HG03139 (cell line): ENCODE measurements at regions not wholly inside any gene's neighbourhood (a gene's known extent, or its start where the extent isn't known, plus 50 kb on each side); places are given as distances from the start of the nearest gene placed in this dataset.

Experiments
- ATAC-seq: cut with Tn5 transposase; IDR thresholded peaks from one replicate; pipeline ENCODE4 v1.9.1; 2021; ENCODE audit not compliant: unreplicated experiment

GRCh38 chr21:27691516-27691915 lies 724.6 kb upstream of the ADAMTS5 start:
- ATAC-seq: no peak

- ATAC-seq: no peak
Measured at GRCh38 chr21:27691006-27691405, 724.1 kb upstream of the ADAMTS5 start.

GRCh38 chr21:27690426-27690825 lies 723.5 kb upstream of the ADAMTS5 start:
- ATAC-seq: no peak

GRCh38 chr21:27688773-27689172 lies 721.9 kb upstream of the ADAMTS5 start:
- ATAC-seq: no peak

DNA sequence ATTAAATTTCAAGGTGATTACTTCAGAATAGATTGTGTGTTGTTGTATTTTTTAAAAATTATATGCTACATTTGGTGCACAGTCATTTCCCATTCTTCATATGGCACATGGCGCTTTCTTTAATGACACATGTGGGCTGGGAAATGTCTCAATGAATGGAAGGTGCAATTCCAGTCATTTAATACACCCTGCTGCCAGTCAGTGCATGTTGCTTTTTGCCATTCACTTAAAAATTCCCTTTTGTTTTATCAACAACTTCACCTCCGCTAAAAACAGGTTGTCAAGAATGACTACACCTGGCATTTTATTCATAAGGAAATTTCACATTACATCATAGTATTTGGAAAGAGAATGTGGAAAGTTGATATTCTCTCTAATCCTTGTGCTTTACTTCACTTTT lies 716.4 kb upstream of the ADAMTS5 start:
- no peak for ATAC-seq

DNA sequence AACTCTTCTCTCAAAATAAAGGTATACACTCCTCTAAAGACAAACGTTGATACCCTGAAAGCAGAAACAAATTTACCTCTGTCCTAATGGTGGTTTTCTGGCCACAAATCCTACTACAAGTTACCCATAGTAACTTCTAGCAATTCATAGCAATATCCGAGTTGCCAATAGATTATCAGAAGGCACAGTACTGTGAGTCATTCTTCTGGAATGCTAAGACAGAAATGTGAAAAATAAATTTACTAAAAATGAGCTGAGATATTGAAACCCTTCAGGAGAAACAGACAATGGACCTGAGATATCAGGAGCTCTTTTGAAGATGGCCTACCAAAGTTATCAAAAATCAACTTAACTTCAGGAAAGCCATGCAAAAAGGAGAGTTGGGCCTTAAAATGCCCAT lies 715.0 kb upstream of the ADAMTS5 start:
- no peak for ATAC-seq

DNA sequence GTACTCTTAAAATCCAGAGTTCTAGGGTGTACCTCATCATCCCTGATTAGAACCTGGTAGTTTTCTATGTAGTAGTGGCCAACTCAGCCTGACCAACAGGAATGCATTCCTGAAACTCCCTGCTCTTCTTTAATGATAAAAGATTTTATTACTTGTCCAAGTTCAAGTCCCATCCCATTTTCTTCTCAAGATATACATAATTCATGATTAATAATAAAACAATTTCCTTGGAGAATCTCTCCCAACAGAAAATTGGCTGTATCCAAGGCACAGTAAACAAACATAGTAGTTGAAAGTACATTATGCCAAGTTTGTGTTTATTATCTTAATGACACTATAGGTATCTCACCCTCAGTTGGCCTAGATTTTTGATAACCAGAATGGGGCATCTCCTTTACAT lies 714.1 kb upstream of the ADAMTS5 start:
- no peak for ATAC-seq

GRCh38 chr21:27680181-27680580 lies 713.3 kb upstream of the ADAMTS5 start:
- no peak for ATAC-seq

DNA sequence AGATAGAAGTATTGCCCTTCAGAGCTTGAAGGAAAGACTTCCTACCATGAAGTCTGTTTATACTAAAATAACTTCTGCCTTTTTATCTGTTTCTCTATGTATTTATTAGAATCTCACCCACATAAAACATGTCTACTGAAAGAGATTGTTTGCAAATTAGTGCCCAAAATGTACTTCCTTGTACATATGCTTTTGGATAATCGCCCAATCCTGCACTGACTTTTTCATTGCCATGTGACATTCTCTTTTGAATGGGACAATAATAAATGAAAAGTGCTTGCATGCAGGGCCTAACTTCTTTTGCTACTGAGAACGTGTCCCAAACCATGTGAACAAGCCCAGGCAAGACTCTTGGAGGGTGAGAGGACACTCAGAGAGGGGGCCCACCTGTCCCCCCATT lies 711.6 kb upstream of the ADAMTS5 start:
- no peak for ATAC-seq

DNA sequence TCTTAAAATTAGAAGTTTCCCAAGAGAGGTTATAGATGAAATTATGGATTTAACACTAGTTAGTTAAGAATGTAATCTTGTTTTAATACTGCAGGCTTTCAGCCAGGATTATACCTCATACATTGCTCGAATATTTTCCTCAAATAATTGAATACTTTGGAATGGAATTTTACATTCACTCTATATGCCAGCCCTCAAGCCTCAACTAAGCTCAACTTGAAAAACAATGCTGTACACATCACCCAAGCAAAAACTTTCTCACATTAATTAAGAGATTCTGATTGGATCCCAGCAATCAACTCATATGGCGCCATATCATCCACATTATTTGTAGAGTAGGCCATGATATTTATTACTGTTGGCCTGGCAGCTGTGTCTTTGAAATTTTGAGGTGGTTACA lies 710.7 kb upstream of the ADAMTS5 start:
- ATAC-seq: no peak

DNA sequence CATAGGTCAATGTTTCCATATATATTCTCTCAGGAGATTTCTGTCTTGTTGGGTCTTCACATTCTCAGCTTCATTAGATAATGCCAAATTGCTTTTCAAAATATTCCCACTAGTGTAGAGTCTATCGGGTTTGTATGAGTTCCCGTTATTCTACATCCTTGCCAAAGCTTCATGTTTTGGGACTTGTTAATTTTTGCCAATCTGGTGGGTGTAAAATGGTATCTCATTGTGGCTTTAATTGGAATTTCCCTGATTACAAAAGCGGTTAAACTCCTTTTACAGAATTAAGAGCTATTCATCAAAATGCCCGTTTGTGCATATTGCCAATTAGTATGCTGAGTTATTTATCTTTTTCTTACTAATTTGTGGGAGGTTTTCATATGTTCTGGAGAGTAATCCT lies 708.4 kb upstream of the ADAMTS5 start:
- ATAC-seq: no peak

DNA sequence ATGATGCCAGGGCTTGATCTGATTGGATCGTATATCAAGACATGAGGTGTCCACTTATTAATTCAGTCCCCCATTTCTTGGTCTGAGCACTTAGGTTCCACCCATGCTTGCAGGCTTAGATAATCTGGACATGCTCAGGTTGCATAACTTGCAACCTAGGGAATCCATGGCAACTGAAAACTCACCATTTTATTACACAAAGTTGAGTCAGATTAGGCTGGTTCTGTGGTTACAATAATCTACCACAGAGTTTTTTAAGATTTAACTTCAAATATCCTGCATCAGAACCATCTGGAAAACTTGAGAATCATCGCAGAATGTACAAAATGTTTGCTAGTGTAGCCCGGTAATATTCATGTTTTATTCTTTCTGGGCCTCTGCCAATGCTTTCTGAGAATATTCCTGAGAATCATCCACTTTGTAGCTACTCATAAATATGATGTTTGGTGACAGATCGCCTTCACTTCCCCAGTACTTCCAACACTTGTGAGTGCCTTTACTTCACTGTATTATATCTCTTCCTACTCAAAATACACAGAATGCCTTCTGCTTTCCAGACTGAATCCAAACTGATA lies 707.2 kb upstream of the ADAMTS5 start:
- no peak for ATAC-seq

GRCh38 chr21:27673581-27673980 lies 706.7 kb upstream of the ADAMTS5 start:
- no peak for ATAC-seq

DNA sequence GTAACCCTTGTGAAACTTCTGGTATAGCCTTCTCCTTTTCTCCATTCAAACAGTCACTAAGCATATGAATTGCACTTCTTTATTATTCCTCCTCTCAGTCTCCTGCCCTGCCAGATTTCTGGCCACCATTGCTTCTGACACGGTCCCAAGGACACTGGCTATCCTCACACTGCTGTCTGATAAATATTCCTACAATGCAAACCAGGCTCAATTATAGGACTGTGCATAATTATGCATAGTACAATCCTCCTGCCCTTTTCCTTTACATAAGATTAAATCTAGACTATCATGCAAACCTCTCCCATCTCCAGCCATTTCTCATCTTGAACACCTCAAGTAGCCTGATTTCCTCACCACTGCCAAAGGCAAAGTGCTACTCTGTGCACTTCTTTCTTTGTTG lies 704.3 kb upstream of the ADAMTS5 start:
- no peak for ATAC-seq

GRCh38 chr21:27653481-27653880 lies 686.6 kb upstream of the ADAMTS5 start:
- no peak for ATAC-seq

DNA sequence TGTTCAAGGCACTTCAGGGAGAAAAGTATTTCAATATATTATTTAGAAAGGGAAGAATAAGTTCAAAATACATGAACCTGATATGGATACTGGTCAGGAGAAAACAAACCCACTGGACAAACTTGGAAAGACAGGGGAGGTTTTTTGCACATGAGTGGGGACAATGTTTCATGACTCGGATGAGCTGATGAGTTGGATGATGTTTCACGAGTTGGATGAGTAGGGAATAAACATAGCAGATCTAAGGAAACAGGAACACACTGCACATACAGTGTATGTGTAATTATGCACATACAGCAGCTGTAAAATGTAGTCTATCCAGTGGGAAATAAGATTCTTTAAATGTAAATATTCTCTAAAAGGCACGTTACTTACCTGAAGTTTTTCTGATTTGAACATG lies 682.9 kb upstream of the ADAMTS5 start:
- no peak for ATAC-seq

GRCh38 chr21:27649323-27649722 lies 682.4 kb upstream of the ADAMTS5 start:
- no peak for ATAC-seq

DNA sequence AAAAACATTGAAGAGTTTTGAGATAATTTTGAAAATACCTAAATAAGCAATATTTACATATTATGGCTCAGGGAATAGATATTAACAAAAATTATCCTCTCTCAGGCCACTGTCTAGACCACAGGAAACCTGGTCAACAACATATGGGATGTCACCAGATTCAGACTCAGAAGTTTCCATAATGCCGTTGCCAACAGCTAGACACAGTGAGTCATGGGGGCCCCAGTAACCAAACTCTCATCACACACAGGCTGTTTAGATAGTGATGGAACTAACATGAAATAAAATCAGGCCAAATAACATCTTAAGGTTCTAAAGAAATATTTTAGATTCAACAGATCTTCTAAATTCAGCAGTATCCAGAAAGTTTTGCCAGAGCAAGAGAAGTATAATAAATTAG lies 681.7 kb upstream of the ADAMTS5 start:
- ATAC-seq: no peak

DNA sequence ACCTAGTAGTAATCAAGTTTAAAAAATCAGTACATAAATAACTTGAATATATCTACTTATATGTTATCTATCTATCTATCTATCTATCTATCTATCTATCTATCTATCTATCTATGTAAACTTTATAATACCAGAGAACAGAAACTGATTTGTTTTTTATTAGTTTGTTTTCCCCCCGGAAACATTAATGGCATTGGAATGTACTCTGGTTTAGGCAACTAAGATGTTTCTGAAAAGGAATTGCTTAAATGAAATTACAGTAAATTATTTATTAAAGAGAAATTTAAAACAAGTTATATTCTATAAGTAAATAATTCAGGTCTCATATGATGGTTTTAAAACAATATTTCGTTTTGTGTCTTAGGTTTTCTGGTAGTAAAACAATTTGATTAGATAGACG lies 681.0 kb upstream of the ADAMTS5 start:
- no peak for ATAC-seq

- ATAC-seq: no peak
Measured at GRCh38 chr21:27647401-27647800, 680.5 kb upstream of the ADAMTS5 start.

DNA sequence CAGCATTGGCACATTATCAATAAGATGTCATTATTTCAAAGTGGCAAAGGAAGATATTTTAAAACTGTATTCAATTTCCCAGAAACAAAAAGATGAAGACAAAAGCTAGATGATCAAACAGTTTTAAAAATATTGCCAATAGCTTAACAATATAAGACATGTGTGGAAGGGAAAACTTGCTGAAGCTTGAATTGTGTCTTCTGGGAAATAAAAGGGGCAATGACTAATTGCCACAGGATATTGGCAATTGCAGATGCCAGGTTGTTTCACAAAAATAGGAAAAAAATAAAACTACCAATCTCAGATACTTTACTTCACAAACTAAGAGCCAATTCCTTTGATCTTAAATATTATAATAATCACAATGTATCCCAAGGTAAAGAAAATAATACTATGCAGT lies 679.8 kb upstream of the ADAMTS5 start:
- ATAC-seq: no peak

GRCh38 chr21:27646056-27646455 lies 679.2 kb upstream of the ADAMTS5 start:
- ATAC-seq: no peak

DNA sequence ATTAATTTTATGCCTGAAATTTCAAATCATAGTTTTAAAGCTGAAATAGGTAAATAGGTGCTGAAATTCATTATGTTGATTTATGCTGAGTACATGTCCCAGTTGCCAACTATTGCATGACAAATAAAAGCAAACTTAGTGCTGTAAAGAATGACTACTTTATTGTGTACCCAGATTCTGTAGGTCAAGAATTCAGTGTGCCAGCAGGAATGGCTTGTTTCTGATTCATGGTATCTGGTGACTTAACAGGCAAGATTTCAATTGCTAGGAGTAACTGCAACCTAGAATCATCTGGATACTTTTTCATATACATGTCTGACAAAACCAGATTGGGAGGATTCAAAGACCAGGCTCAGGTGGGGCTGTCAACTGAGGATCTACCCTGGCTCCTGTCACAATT lies 678.4 kb upstream of the ADAMTS5 start:
- no peak for ATAC-seq

GRCh38 chr21:27643326-27643725 lies 676.4 kb upstream of the ADAMTS5 start:
- no peak for ATAC-seq
